GM19328 (cell line): ENCODE measurements at regions not wholly inside any gene's neighbourhood (a gene's known extent, or its start where the extent isn't known, plus 50 kb on each side); places are given as distances from the start of the nearest gene placed in this dataset.

Source experiments
- ATAC-seq: cut with Tn5 transposase; IDR thresholded peaks from one replicate; pipeline ENCODE4 v1.9.1; 2021; ENCODE audit warnings: mild to moderate bottlenecking, moderate library complexity; ENCODE audit not compliant: unreplicated experiment

GRCh38 chr13:22112956-22113745, 442.3 kb downstream of the FGF9 start:
- no peak for ATAC-seq

DNA sequence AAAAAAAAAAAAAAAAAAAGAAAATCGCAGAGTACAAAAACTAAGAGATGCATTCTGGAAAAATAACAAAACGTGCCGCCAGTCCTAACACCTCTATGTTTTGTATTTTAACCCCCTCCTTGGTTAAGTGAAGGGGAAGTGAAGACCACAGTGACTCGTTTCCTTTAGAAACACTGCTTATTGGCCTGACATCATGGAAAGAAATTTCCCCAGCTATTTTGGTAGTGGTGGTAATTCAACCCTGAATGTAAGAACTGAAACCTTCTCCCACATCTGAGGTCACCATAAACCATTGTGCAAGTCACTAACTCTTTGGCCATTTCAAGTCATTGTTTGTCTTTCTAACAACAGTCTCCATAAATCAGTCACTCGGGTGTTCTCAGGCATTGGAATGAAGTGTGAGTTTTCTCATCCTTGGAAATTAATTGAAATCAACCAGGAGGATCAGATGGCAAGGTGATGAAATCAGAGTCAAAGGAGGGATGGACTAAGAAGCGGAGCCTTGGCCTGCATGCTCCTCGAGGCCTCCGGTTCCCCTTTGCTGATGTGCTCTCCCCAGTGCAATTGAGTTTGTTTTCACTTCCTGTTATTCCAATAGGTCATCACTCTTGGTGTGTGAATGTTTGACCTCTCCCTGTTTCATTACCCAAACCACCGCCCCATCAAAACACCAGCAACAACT, 443.9 kb downstream of the FGF9 start:
- peak; percentile 88 for ATAC-seq

DNA sequence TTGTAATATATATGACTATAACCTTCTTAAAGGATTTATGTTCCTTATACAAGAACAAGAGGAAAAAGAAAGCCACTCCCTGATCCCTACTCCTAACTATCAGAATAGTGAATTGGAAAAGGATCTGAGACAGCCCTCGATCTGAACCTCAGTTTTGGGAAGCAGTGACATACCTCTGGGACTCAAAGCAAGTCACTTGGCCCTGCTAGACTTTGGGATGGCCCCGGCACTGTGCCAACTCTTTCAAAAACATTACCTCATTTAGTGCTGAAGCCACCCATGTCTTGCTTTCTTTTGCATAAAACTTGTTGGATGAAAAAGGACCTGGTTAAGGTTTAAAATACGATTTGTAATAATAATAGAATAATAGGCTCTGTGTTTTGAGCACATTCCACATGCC, 447.3 kb downstream of the FGF9 start:
- no peak for ATAC-seq

DNA sequence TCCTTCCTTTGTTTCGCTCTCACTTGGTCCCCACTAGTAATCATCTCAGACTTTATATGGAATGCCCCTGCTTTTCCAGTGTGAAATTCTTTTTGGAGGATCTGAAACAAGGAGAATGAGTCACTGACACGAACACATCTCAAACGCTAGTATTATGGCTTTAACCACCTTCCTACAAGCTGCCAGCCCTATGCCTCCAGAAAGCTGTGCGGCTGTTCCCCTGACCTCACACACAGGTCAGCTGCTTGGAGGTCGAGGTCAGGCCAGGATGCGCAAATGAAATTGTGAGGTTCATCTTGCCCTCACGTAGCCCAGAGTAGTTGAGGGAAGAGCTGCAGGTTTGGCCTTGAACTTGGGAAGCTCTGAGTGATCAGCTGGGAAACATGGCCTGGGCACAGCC, 449.8 kb downstream of the FGF9 start:
- ATAC-seq, result no peak

- peak; percentile 38 for ATAC-seq
These were observed 450.4 kb downstream of the FGF9 start for GRCh38 chr13:22121146-22121739.

- peak; percentile 96 for ATAC-seq
These were observed 455.7 kb downstream of the FGF9 start for GRCh38 chr13:22126433-22127021.

GRCh38 chr13:22127277-22128164, 456.6 kb downstream of the FGF9 start:
- no peak for ATAC-seq

- ATAC-seq, result no peak
These were observed 457.9 kb downstream of the FGF9 start for GRCh38 chr13:22128441-22129408.

- no peak for ATAC-seq
These were observed 459.4 kb downstream of the FGF9 start for GRCh38 chr13:22130254-22130653.

DNA sequence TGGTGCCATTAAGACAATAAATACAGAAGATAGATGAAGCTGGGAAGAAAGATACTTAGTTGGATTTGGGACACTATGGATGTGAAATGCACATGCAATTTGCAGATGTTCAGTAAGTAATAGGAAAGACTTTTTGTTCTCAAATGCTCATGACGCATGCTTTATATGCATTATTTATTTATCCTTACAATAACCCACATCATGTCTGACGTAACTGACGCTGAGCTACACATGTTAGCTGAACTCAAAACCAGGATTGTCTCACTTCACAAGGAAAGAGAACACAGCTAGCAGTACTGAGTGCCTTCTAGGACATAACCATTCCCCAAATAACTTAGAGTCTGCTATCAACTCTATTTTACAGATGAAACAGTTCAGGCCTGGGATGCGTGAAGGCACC, 463.4 kb downstream of the FGF9 start:
- ATAC-seq, result no peak

GRCh38 chr13:22135446-22135845, 464.6 kb downstream of the FGF9 start:
- ATAC-seq, result no peak

GRCh38 chr13:22137361-22138050, 466.6 kb downstream of the FGF9 start:
- no peak for ATAC-seq

DNA sequence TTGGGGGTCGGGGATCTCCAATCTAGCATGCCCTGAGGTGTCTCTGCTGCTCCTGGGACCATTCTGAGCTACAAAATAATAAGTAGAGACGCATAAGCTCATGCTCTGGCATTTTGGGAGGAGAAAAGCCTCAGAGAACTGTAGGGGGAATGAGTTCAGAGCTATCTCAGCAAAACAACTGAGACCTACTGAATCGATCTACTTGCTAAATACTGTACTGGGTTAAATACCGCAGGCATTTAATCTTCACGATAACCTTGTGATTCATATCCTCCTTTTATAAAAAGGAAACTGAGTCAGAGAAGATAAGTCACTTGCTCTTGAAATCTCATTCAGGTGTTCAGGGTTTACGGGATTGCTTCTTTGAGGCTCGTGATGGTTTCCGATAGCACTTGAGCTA, 468.1 kb downstream of the FGF9 start:
- ATAC-seq, result no peak

GRCh38 chr13:22141716-22142115, 470.8 kb downstream of the FGF9 start:
- ATAC-seq, result no peak

GRCh38 chr13:22143671-22144070, 472.8 kb downstream of the FGF9 start:
- ATAC-seq, result no peak

DNA sequence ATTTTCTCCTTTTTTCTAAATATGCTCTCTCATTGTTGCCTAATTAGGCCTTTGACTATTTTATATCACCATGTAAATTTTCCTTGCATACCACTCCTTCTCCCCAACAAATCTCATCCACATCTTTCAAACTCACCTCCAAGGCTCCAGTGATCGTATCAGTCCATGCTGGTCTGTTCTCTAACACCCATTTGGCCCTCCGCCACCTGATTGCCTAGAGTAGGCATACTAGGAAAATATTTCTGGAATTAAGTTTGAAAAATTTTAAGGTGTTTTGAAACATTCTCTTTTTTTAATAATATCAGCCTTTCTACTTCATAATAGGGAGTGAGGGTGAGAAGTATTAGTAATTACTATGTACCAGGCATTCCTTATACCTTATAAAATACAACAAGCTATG, 473.9 kb downstream of the FGF9 start:
- no peak for ATAC-seq

- ATAC-seq, result no peak
These were observed 477.3 kb downstream of the FGF9 start for GRCh38 chr13:22148187-22148586.

- ATAC-seq, result no peak
These were observed 481.9 kb downstream of the FGF9 start for GRCh38 chr13:22152751-22153150.

GRCh38 chr13:22154041-22154440, 483.2 kb downstream of the FGF9 start:
- no peak for ATAC-seq
